Kidney glomerular epithelial cell (primary cell): ENCODE measurements at regions not wholly inside any gene's neighbourhood (a gene's known extent, or its start where the extent isn't known, plus 50 kb on each side); places are given as distances from the start of the nearest gene placed in this dataset.
A peak's percentile ranks its signal among the peaks of the same experiment; 100 is the strongest.
"Not testable (repeated sequence)": the region's sequence is repeated elsewhere in the genome, so short reads cannot be mapped to it uniquely, and the experiment has no call there.

Experiments used
- DNase-seq: peaks from one replicate; lab custom pipeline; 2025; lab: John Stamatoyannopoulos, UW

- DNase-seq, result no peak
These were observed 229.1 kb upstream of the OR4E1 start for GRCh38 chr14:21902561-21903181.

- not testable (repeated sequence) for DNase-seq
These were observed 221.2 kb upstream of the OR4E1 start for GRCh38 chr14:21894898-21895194.

- DNase-seq, result no peak
These were observed 220.6 kb upstream of the OR4E1 start for GRCh38 chr14:21894003-21894897.

- no peak for DNase-seq
These were observed 218.3 kb upstream of the OR4E1 start for GRCh38 chr14:21891921-21892320.

- no peak for DNase-seq
These were observed 211.4 kb upstream of the OR4E1 start for GRCh38 chr14:21884995-21885394.

GRCh38 chr14:21882226-21882625, 208.6 kb upstream of the OR4E1 start:
- DNase-seq, result no peak

- DNase-seq, result no peak
These were observed 207.3 kb upstream of the OR4E1 start for GRCh38 chr14:21880918-21881317.

GRCh38 chr14:21875791-21876190, 202.2 kb upstream of the OR4E1 start:
- no peak for DNase-seq

- no peak for DNase-seq
These were observed 201.3 kb upstream of the OR4E1 start for GRCh38 chr14:21874946-21875345.

GRCh38 chr14:21874167-21874566, 200.5 kb upstream of the OR4E1 start:
- no peak for DNase-seq

- DNase-seq, result peak; percentile 48
These were observed 194.9 kb upstream of the OR4E1 start for GRCh38 chr14:21868442-21869046.

GRCh38 chr14:21867541-21867940, 193.9 kb upstream of the OR4E1 start:
- DNase-seq, result peak; percentile 18

- DNase-seq, result no peak
These were observed 192.9 kb upstream of the OR4E1 start for GRCh38 chr14:21866479-21866878.

GRCh38 chr14:21863289-21863688, 189.7 kb upstream of the OR4E1 start:
- DNase-seq, result no peak

- no peak for DNase-seq
These were observed 187.5 kb upstream of the OR4E1 start for GRCh38 chr14:21861153-21861552.

- DNase-seq, result no peak
These were observed 186.6 kb upstream of the OR4E1 start for GRCh38 chr14:21860172-21860571.

GRCh38 chr14:21852775-21853174, 179.2 kb upstream of the OR4E1 start:
- no peak for DNase-seq

GRCh38 chr14:21852061-21852664, 178.5 kb upstream of the OR4E1 start:
- DNase-seq, result peak; percentile 12

GRCh38 chr14:21846902-21847301, 173.3 kb upstream of the OR4E1 start:
- not testable (repeated sequence) for DNase-seq

GRCh38 chr14:21846227-21846885, 172.7 kb upstream of the OR4E1 start:
- no peak for DNase-seq

GRCh38 chr14:21840765-21841164, 167.1 kb upstream of the OR4E1 start:
- DNase-seq, result no peak

- DNase-seq, result no peak
These were observed 160.2 kb upstream of the OR4E1 start for GRCh38 chr14:21833836-21834235.
